ENCODE measurements at regions not wholly inside any gene's neighbourhood (a gene's known extent, or its start where the extent isn't known, plus 50 kb on each side); places are given as distances from the start of the nearest gene placed in this dataset.

- Histone ChIP-seq H4K20me1 (replicated peaks in 1 of 2; ENCODE audit: control insufficient read depth in 1 of 2, insufficient read depth in 2 of 2, low read length in 2 of 2) (no peaks in the 10 kb centered on the region), H3K27me3 (replicated peaks in 1 of 4; ENCODE audit: control insufficient read depth in 3 of 4, extremely low read depth in 1 of 4, insufficient read depth in 3 of 4, low read length in 3 of 4) (no peaks in the 10 kb centered on the region), H3K14ac (ENCODE audit: insufficient read length) (no peak overlapping the region), H3K23ac (ENCODE audit: insufficient read length) (no peak overlapping the region), H3K36me3 (ENCODE audit: control insufficient read depth in 2 of 4, insufficient read depth in 4 of 4, low read length in 3 of 4) (no peaks in the 10 kb centered on the region), H2BK5ac (ENCODE audit: low read depth, low read length) (no peak overlapping the region), H2BK120ac (replicated peaks; ENCODE audit: low read depth, low read length) (no peak overlapping the region), H3K18ac (ENCODE audit: extremely low read depth, low read length) (no peak overlapping the region), H2BK12ac (ENCODE audit: low read depth, low read length) (no peak overlapping the region), H2BK15ac (ENCODE audit: low read length) (no peak overlapping the region), H2AFZ (ENCODE audit: low read length) (no peak overlapping the region), H2AK5ac (ENCODE audit: low read depth, low read length) (no peak overlapping the region), H3K79me2 (ENCODE audit: control insufficient read depth in 1 of 2, insufficient read depth in 2 of 2, low read length in 2 of 2) (no peaks in the 10 kb centered on the region), H3K4me3 (ENCODE audit: extremely low read depth in 1 of 4, insufficient read depth in 2 of 4, low read depth in 3 of 4, low read length in 4 of 4) (no peak overlapping the region), H3K4ac (replicated peaks; ENCODE audit: insufficient read length, low read depth, low read length) (no peak overlapping the region), H3K79me1 (ENCODE audit: low read depth, low read length) (no peaks in the 10 kb centered on the region), H3K56ac (replicated peaks; ENCODE audit: insufficient read length, low read depth, low read length) (no peak overlapping the region), H3K27ac (ENCODE audit: low read depth, low read length) (no peak overlapping the region), H3K4me2 (ENCODE audit: insufficient read depth in 1 of 2, low read depth in 2 of 2, low read length in 2 of 2) (no peak overlapping the region), H2BK20ac (ENCODE audit: low read length) (no peak overlapping the region), H4K5ac (ENCODE audit: insufficient read length, low read depth, low read length) (no peak overlapping the region), H4K91ac (replicated peaks; ENCODE audit: insufficient read length, low read length) (no peak overlapping the region), H3K23me2 (ENCODE audit: low read depth, low read length) (no peaks in the 10 kb centered on the region), H3K9me3 (ENCODE audit: insufficient read depth in 2 of 2, low read depth in 1 of 2, low read length in 1 of 2) (no peaks in the 10 kb centered on the region), H3K9ac (replicated peaks in 1 of 4; ENCODE audit: extremely low read depth in 1 of 4, low read depth in 3 of 4, low read length in 3 of 4) (no peak overlapping the region), H3K4me1 (replicated peaks in 1 of 4; ENCODE audit: control insufficient read depth in 3 of 4, insufficient read depth in 4 of 4, low read length in 3 of 4) (no peaks in the 10 kb centered on the region), H4K8ac (ENCODE audit: extremely low read depth, insufficient read depth, low read length) (no peak overlapping the region)
- 87% methylated on average over 3 of the region's 3 CpGs; no CpG with 5 or more reads in 1 of the 2 experiments for WGBS, 2 experiments (ENCODE audit: extremely low coverage in 1 of 2, insufficient coverage in 1 of 2, insufficient read length in 1 of 2, insufficient replicate concordance in 2 of 2, low coverage in 1 of 2, low lambda C conversion rate in 2 of 2, missing lambda C conversion rate in 1 of 2)
- TF ChIP-seq TCF12 (IDR thresholded peaks at IDR 0.05; ENCODE audit: low read depth, low read length) (no peak), GTF2F1 (IDR thresholded peaks at IDR 0.05; ENCODE audit: borderline replicate concordance, low read depth, low read length) (no peak), SUZ12 (IDR thresholded peaks at IDR 0.05; ENCODE audit: low read length) (no peak)
- no peak for FAIRE-seq
- ChIA-PET CTCF (ENCODE audit: partially characterized antibody) (interaction anchor here (0.9 kb wide), 1 partner anchor 11 kb away, joined by 3 read pairs; no protein-coding TSS in a partner anchor), POLR2A (ENCODE audit: partially characterized antibody) (no interaction called here)
- DNase-seq (ENCODE audit: low read depth in 1 of 2, low spot score in 2 of 2) = no peak
Observed at GRCh38 chr5:62931153-62931950, 352.7 kb downstream of the LRRC70 start.

All from H1 (cell line).